Progenitor cell of endocrine pancreas (in vitro differentiated cells): ENCODE measurements at regions not wholly inside any gene's neighbourhood (a gene's known extent, or its start where the extent isn't known, plus 50 kb on each side); places are given as distances from the start of the nearest gene placed in this dataset.
"Not testable (repeated sequence)": the region's sequence is repeated elsewhere in the genome, so short reads cannot be mapped to it uniquely, and the experiment has no call there.

Experiments used
- DNase-seq: peaks from one replicate; pipeline ENCODE4 v3.0.0; 2021; ENCODE audit warnings: low spot score; ENCODE audit not compliant: unreplicated experiment
- H3K27ac Mint-ChIP-seq: 2 replicates; pipeline ENCODE4 v1.8.0; 2021; ENCODE audit warnings: mild to moderate bottlenecking, moderate library complexity, mixed read lengths
- H3K27me3 Mint-ChIP-seq: 2 replicates; pipeline ENCODE4 v1.8.0; 2021; ENCODE audit warnings: mixed read lengths
- H3K36me3 Mint-ChIP-seq: 2 replicates; pipeline ENCODE4 v1.8.0; 2022; ENCODE audit warnings: mixed read lengths; ENCODE audit not compliant: insufficient read depth
- H3K4me1 Mint-ChIP-seq: 2 replicates; pipeline ENCODE4 v1.8.0; 2021; ENCODE audit warnings: low read depth, mixed read lengths
- H3K4me3 Mint-ChIP-seq: 2 replicates; pipeline ENCODE4 v1.8.0; 2021; ENCODE audit warnings: low read depth, mild to moderate bottlenecking, moderate library complexity, mixed read lengths
- H3K9me3 Mint-ChIP-seq: 2 replicates; pipeline ENCODE4 v1.8.0; 2021; ENCODE audit warnings: low read depth, mixed read lengths
- TF ChIP-seq, protein P1 (sequence below): fragments of 200-600 bp; sonication (generic); IDR thresholded peaks from one replicate; pipeline ENCODE4 v1.5.0; 2021; ENCODE audit warnings: antibody characterized with exemption, mild to moderate bottlenecking; ENCODE audit not compliant: unreplicated experiment

- Mint-ChIP-seq H3K27ac (no peak overlapping the region), H3K4me3 (no peak overlapping the region), H3K9me3 (peaks cover 3% of the 10 kb centered on the region), H3K4me1 (no peaks in the 10 kb centered on the region), H3K27me3 (no peaks in the 10 kb centered on the region), H3K36me3 (no peaks in the 10 kb centered on the region)
- DNase-seq: no peak
- TF ChIP-seq, protein P1, sequence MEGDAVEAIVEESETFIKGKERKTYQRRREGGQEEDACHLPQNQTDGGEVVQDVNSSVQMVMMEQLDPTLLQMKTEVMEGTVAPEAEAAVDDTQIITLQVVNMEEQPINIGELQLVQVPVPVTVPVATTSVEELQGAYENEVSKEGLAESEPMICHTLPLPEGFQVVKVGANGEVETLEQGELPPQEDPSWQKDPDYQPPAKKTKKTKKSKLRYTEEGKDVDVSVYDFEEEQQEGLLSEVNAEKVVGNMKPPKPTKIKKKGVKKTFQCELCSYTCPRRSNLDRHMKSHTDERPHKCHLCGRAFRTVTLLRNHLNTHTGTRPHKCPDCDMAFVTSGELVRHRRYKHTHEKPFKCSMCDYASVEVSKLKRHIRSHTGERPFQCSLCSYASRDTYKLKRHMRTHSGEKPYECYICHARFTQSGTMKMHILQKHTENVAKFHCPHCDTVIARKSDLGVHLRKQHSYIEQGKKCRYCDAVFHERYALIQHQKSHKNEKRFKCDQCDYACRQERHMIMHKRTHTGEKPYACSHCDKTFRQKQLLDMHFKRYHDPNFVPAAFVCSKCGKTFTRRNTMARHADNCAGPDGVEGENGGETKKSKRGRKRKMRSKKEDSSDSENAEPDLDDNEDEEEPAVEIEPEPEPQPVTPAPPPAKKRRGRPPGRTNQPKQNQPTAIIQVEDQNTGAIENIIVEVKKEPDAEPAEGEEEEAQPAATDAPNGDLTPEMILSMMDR: no peak
These were observed 752.5 kb upstream of the PCDH10 start for GRCh38 chr4:132396636-132397035.

DNA sequence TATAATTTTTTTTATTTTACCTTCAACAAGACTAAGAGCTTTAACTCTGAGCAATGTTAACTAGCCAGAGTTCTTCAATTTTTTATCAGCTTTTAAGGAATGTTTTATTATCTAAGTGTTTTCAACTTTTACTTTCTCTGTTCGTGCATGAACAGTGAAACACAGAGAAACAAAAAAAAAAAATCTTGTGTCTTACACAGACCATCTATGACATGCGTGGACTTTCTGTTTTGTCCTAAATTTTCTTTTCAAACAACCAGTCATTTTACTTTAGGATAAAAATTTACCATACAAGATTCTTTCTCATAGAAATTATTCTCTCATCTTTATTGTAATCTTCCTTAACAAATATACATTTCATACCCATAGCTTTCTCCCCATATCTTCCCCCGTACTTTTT, 731.9 kb upstream of the PCDH10 start:
- Mint-ChIP-seq H3K9me3 (peaks cover 47% of the 10 kb centered on the region), H3K4me3 (no peak overlapping the region), H3K36me3 (peaks cover 2% of the 10 kb centered on the region), H3K27ac (no peak overlapping the region), H3K4me1 (no peaks in the 10 kb centered on the region), H3K27me3 (no peaks in the 10 kb centered on the region)
- DNase-seq: no peak
- TF ChIP-seq, protein P1: no peak

GRCh38 chr4:132427125-132427524, 722.0 kb upstream of the PCDH10 start:
- Mint-ChIP-seq H3K4me3 (no peak overlapping the region), H3K9me3 (no peaks in the 10 kb centered on the region), H3K4me1 (no peaks in the 10 kb centered on the region), H3K27ac (no peak overlapping the region), H3K36me3 (no peaks in the 10 kb centered on the region), H3K27me3 (no peaks in the 10 kb centered on the region)
- TF ChIP-seq, protein P1: no peak
- DNase-seq: no peak

DNA sequence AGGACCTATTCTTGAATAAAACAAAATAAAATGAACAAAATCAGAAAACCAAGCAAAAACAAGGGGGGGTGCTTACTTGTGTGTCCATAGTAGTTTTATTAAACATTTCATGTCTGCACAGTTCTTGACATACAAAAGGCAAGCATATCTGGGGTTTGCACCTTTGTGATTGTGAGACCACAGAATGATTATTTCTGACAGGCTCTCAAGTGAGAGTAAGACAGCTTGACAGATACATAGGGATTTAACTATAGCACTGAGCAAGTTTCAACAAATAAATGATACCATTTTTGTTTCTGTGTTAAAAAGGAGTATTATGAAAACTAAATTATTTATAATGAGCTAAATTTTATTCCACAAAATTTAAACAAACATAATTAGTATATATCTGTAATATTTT, 712.0 kb upstream of the PCDH10 start:
- no peak for DNase-seq
- Mint-ChIP-seq H3K9me3 (no peaks in the 10 kb centered on the region), H3K4me3 (no peak overlapping the region), H3K4me1 (peaks cover 9% of the 10 kb centered on the region), H3K27me3 (no peaks in the 10 kb centered on the region), H3K27ac (no peak overlapping the region), H3K36me3 (no peaks in the 10 kb centered on the region)
- TF ChIP-seq, protein P1: no peak

DNA sequence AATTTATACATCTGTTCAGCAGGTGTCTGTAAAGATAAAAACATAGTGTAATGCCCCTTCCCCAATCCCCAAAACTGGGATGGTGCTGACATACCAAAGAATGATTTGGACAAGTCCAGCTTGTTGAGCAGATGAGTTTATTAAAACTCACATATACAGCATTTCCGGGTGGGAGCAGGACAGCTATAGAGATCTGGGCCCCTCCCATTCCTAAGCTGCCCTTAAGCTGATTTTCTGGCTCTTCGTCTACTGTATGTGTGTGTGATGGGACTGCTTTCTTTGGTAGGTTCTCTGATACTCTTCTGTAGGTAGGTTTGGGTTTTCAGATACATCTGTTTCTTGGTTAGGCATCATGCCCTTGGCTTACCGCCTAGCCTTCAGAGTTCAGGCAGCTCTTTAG, 703.7 kb upstream of the PCDH10 start:
- H3K4me1 Mint-ChIP-seq: no peaks in the 10 kb centered on the region
- TF ChIP-seq, protein P1: no peak
- no peak overlapping the region for H3K4me3 Mint-ChIP-seq
- DNase-seq: no peak
- no peak overlapping the region for H3K27ac Mint-ChIP-seq
- no peaks in the 10 kb centered on the region for H3K27me3 Mint-ChIP-seq
- H3K36me3 Mint-ChIP-seq: no peaks in the 10 kb centered on the region
- H3K9me3 Mint-ChIP-seq: peaks cover 27% of the 10 kb centered on the region

GRCh38 chr4:132457987-132458386, 691.1 kb upstream of the PCDH10 start:
- H3K27me3 Mint-ChIP-seq: not testable (repeated sequence)

More at GRCh38 chr4:132457987-132458386, 691.1 kb upstream of the PCDH10 start:
- not testable (repeated sequence) for H3K27ac Mint-ChIP-seq, H3K36me3 Mint-ChIP-seq, H3K4me3 Mint-ChIP-seq, DNase-seq, H3K4me1 Mint-ChIP-seq
- H3K9me3 Mint-ChIP-seq: peaks cover 14% of the 10 kb centered on the region
